CD4-positive, alpha-beta T cell treated with Interleukin-17A for 1 hour (primary cell): ENCODE measurements at regions not wholly inside any gene's neighbourhood (a gene's known extent, or its start where the extent isn't known, plus 50 kb on each side); places are given as distances from the start of the nearest gene placed in this dataset.
"Not testable (repeated sequence)": the region's sequence is repeated elsewhere in the genome, so short reads cannot be mapped to it uniquely, and the experiment has no call there.

ENCODE experiments used
- DNase-seq: peaks from one replicate; pipeline ENCODE4 v3.0.0-alpha.2; 2020

DNA sequence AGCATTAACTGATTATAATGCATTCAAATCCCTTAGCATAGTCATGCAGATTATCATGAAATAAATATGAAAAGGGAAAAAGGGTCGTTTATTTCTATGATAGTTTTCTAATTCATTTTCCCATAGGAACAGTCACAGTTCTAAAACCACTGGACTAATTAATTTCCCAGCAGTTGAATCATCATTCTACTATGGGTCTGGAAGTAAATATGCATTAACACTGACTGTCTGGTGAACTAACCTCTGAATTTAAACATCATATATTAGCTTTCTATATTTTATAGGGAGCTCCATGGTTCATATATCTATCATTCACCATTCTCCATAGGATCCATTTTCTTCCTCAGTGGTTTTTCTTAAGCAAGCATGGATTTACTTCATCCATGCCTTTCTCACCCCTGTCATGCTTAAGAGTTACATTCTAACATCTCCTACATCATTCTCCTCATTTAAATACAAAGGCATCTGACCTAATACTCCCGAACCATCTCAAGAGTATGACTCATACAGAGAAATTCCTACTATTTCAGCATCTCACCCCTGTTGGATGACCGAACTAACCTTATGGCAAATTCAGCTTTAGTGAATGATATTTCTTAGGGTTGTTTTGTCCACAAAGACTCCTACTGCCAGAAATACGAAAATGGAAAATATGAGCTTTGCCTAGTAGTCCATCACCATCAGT, 198.7 kb upstream of the ADAMTS3 start:
- no peak for DNase-seq

DNA sequence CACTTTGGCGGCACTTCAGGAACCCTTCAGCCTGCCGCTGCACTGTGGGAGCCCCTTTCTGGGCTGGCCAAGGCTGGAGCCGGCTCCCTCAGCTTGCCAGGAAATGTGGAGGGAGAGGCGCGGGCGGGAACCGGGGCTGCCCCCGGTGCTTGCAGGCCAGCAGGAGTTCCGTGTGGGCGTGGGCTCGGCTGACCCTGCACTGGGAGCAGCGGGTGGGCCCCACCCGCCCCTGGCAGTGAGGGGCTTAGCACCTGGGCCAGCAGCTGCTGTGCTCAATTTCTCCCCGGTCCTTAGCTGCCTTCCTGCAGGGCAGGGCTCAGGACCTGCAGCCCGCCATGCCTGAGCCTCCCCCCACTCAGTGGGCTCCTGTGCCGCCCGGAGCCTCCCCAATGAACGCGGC, 196.8 kb upstream of the ADAMTS3 start:
- DNase-seq: not testable (repeated sequence)

- DNase-seq: no peak
These were observed 192.5 kb upstream of the ADAMTS3 start for GRCh38 chr4:72761368-72762038.

GRCh38 chr4:72753414-72753813, 184.4 kb upstream of the ADAMTS3 start:
- not testable (repeated sequence) for DNase-seq

GRCh38 chr4:72744103-72744725, 175.2 kb upstream of the ADAMTS3 start:
- no peak for DNase-seq

GRCh38 chr4:72743078-72743477, 174.1 kb upstream of the ADAMTS3 start:
- no peak for DNase-seq

DNA sequence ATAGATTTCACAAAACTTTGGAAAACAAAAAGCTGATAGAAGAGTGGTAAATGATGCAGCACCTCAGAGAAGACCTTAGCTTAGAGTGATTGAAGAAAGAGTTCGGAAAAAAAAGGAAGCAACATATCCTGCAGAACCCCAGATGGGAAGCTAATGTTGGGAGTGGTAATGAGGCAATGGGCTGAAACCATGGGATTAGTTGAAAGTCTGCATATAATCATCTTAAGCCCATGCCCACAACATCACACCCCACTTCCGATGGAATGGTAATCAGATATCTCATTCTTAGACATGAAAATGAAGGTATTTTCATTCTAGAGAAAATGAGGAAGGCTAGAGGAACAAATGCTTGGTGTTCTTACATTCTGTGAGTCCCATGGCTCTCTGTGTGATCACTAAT, 146.3 kb upstream of the ADAMTS3 start:
- no peak for DNase-seq

- DNase-seq: no peak
These were observed 145.7 kb upstream of the ADAMTS3 start for GRCh38 chr4:72714482-72715279.

DNA sequence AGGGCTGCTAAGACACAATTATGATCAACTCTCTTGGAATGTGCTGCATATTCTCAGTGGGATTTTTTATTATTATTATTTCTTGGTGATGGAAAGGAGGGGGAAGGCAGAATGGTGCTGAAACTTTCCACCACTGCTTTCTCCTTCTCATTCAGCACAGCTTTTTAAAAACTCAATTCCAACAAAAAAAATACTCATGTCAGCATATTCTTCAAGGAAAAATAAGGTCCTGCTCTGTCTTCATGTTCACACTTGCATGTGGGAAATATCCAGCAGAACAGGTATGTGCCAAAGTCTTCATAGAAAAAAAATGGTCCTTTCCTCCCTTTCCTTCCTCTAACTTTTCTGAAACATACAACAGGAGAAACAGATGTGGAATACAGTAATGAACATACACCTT, 144.0 kb upstream of the ADAMTS3 start:
- no peak for DNase-seq

- DNase-seq: no peak
These were observed 140.5 kb upstream of the ADAMTS3 start for GRCh38 chr4:72709475-72709874.

DNA sequence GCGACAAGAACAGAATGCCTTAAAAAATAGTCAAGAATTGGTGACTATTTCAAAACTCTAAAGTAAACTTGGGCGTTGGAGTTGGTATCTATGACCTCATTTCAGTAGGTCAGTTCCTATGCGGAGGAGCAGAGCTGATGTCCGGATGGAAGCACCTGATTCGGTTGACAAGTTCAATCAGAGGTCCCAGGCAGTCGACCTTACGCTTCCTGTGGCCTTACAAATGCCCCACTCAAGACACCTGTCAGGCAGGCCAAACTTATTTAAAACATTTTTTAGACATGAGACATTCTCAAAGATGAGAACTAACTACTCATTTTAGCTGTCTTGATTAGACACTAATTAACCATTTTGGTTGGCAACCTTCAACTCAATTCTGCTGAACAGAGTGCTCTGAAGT, 137.7 kb upstream of the ADAMTS3 start:
- DNase-seq: no peak

GRCh38 chr4:72704925-72705640, 136.1 kb upstream of the ADAMTS3 start:
- DNase-seq: not testable (repeated sequence)

GRCh38 chr4:72702948-72703347, 133.9 kb upstream of the ADAMTS3 start:
- no peak for DNase-seq

GRCh38 chr4:72701987-72702819, 133.2 kb upstream of the ADAMTS3 start:
- DNase-seq: peak; percentile 46

DNA sequence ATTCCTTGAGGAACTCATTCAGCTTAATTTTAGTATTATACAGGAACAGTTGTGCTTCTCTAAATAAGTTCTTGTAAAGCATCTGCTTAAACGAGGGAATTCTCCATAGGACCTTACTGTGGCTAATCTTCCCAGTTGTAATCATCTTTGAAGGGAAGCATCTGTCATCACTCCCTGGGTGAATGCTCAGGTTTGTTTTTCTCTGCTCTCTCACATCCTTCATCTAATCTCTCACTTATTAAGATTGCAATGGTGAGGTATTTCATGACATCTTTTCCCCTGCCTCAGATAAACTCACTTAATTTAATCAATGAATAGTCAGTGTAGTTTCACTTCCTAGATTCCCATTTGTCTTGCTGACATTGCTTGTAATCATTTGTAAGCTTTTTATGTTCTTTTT, 121.8 kb upstream of the ADAMTS3 start:
- DNase-seq: no peak

- no peak for DNase-seq
These were observed 120.9 kb upstream of the ADAMTS3 start for GRCh38 chr4:72689923-72690322.

DNA sequence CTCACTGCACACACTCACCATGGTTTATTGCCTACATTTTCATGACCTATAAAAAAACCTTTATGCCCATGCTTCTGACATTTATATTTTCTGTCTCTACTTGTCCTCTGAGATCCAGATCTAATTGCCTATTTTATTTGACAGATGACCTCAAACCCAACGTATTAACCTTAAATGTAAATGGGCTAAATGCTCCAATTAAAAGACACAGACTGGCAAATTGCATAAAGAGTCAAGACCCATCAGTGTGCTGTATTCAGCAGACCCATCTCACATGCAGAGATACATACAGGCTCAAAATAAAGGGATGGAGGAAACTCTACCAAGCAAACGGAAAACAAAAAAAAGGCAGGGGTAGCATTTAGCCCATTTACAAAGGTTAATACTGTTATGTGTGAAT, 117.4 kb upstream of the ADAMTS3 start:
- not testable (repeated sequence) for DNase-seq

GRCh38 chr4:72679666-72680065, 110.6 kb upstream of the ADAMTS3 start:
- DNase-seq: no peak

DNA sequence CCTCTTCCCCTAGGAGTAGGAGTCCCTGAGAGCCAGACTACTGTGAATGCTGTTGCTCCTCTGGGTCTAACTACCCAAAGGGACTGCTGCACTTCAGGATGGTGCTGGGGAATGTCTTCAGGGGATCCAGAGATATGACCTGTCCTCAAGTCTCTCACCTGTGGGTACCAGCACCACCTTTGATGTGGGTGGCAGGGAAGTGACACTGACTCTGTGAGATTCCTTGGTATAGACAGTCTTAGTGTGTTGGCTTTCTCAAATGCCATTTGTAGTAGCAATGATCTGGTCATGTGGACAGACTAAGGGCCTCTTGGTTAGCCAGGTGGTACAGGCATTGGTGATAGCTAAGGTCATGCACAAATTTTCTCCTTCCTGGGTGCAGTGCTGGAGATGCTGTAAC, 108.9 kb upstream of the ADAMTS3 start:
- DNase-seq: no peak

GRCh38 chr4:72677265-72677664, 108.2 kb upstream of the ADAMTS3 start:
- DNase-seq: no peak

GRCh38 chr4:72671980-72672379, 103.0 kb upstream of the ADAMTS3 start:
- no peak for DNase-seq

DNA sequence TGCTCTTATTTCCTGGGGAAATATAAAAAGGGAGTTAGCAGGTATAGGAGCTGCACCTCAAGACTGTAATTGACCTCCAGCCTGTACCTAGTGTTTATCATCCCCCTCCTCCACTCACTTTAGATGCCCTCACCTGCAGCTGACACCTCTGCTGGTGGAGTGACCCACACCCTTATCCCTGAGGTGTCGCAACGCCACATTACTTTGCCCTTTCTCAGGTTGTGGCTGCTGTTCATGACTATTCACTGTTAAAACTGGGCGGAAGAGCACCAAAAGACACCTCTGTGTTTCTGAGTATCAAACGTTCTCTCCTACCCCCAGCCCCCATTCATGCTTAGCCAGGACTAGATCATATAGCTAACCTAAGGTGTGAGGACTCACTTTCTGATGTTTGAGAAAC, 101.5 kb upstream of the ADAMTS3 start:
- no peak for DNase-seq
